ENCODE measurements at regions not wholly inside any gene's neighbourhood (a gene's known extent, or its start where the extent isn't known, plus 50 kb on each side); places are given as distances from the start of the nearest gene placed in this dataset.

GRCh38 chr7:46651561-46652088, 730.6 kb upstream of the IGFBP3 start:
- TF ChIP-seq EZH2 (IDR thresholded peaks at IDR 0.05; ENCODE audit: borderline replicate concordance, insufficient read depth, low read depth, low read length, poor library complexity, severe bottlenecking), result no peak
- no peak for TF ChIP-seq CTCF (IDR thresholded peaks at IDR 0.05)
